DOHH2 (cell line): ENCODE measurements at regions not wholly inside any gene's neighbourhood (a gene's known extent, or its start where the extent isn't known, plus 50 kb on each side); places are given as distances from the start of the nearest gene placed in this dataset.

Source experiments
- H3F3A ChIP-seq: fragments of 200-600 bp; sonication (generic), shearing (Covaris generic); 2 replicates; pipeline ENCODE4 v1.6.0; 2016; ENCODE audit warnings: antibody characterized with exemption, mild to moderate bottlenecking; ENCODE audit not compliant: control insufficient read depth, insufficient read depth
- H3K27ac ChIP-seq: fragments of 200-600 bp; sonication (generic); 2 replicates; pipeline ENCODE4 v1.5.1; 2014; ENCODE audit warnings: low read depth, mild to moderate bottlenecking, low read length, moderate library complexity
- H3K27me3 ChIP-seq: fragments of 200-600 bp; sonication (generic); 2 replicates; pipeline ENCODE4 v1.6.1; 2014; ENCODE audit warnings: mild to moderate bottlenecking, low read length, mixed read lengths; ENCODE audit not compliant: control insufficient read depth
- H3K36me3 ChIP-seq: fragments of 200-600 bp; sonication (generic); 2 replicates; pipeline ENCODE4 v1.6.1; 2014; ENCODE audit warnings: mild to moderate bottlenecking, low read length, moderate library complexity, mixed read lengths; ENCODE audit not compliant: control insufficient read depth
- H3K4me1 ChIP-seq: fragments of 200-600 bp; sonication (generic); 2 replicates; pipeline ENCODE4 v1.6.1; 2014; ENCODE audit warnings: mild to moderate bottlenecking, low read length, mixed read lengths; ENCODE audit not compliant: control insufficient read depth
- H3K4me2 ChIP-seq: fragments of 200-600 bp; sonication (generic); 2 replicates; pipeline ENCODE4 v1.6.0; 2014; ENCODE audit warnings: mild to moderate bottlenecking, low read length, moderate library complexity
- H3K4me3 ChIP-seq: fragments of 200-600 bp; sonication (generic); 2 replicates; pipeline ENCODE4 v1.5.1; 2014; ENCODE audit warnings: mild to moderate bottlenecking, low read length, mixed read lengths
- H3K79me2 ChIP-seq: fragments of 200-600 bp; sonication (generic); 2 replicates; pipeline ENCODE4 v1.6.1; 2014; ENCODE audit warnings: mild to moderate bottlenecking, low read length, mixed read lengths; ENCODE audit not compliant: control insufficient read depth
- H3K9me2 ChIP-seq: fragments of 200-600 bp; sonication (generic); replicated peaks from 2 replicates; pipeline ENCODE4 v1.6.1; 2014; ENCODE audit warnings: mild to moderate bottlenecking, low read length, mixed read lengths; ENCODE audit not compliant: control insufficient read depth
- H3K9me3 ChIP-seq: fragments of 200-600 bp; sonication (generic); 2 replicates; pipeline ENCODE4 v1.6.1; 2014; ENCODE audit warnings: antibody characterized with exemption, low read length, mixed read lengths; ENCODE audit not compliant: control insufficient read depth, insufficient read depth
- H4K20me1 ChIP-seq: fragments of 200-600 bp; sonication (generic); 2 replicates; pipeline ENCODE4 v1.6.0; 2014; ENCODE audit warnings: low read depth, mild to moderate bottlenecking, antibody characterized with exemption, low read length, moderate library complexity; ENCODE audit not compliant: control insufficient read depth, insufficient read depth
- CTCF ChIP-seq: fragments of 200-600 bp; sonication (generic); IDR thresholded peaks from one replicate; pipeline ENCODE4 v1.5.1; 2014; ENCODE audit warnings: antibody characterized with exemption, mild to moderate bottlenecking, low read depth, low read length; ENCODE audit not compliant: poor library complexity, severe bottlenecking
- EZH2phosphoT487 ChIP-seq: fragments of 200-600 bp; sonication (generic); IDR thresholded peaks from 2 replicates; pipeline ENCODE4 v1.6.1; 2017; ENCODE audit warnings: borderline replicate concordance, mild to moderate bottlenecking, antibody characterized with exemption, low read length, moderate library complexity, mixed read lengths

- Histone ChIP-seq H3K79me2 (no peaks in the 10 kb centered on the region), H4K20me1 (no peaks in the 10 kb centered on the region), H3K4me1 (no peaks in the 10 kb centered on the region), H3K27ac (no peak overlapping the region), H3K4me3 (no peak overlapping the region), H3K36me3 (no peaks in the 10 kb centered on the region), H3K9me2 (no peaks in the 10 kb centered on the region), H3K27me3 (no peaks in the 10 kb centered on the region), H3K4me2 (no peak overlapping the region), H3K9me3 (no peaks in the 10 kb centered on the region), H3F3A (no peaks in the 10 kb centered on the region)
- TF ChIP-seq CTCF (no peak), EZH2phosphoT487 (no peak)
Observed at GRCh38 chrX:14164828-14165227, 135.1 kb upstream of the GEMIN8 start.

GRCh38 chrX:14125462-14125861, 95.8 kb upstream of the GEMIN8 start:
- Histone ChIP-seq H3K27ac (no peak overlapping the region), H3K36me3 (no peaks in the 10 kb centered on the region), H3K27me3 (no peaks in the 10 kb centered on the region), H3F3A (no peaks in the 10 kb centered on the region), H3K4me2 (no peak overlapping the region), H3K9me3 (no peaks in the 10 kb centered on the region), H3K4me3 (no peak overlapping the region), H3K4me1 (no peaks in the 10 kb centered on the region), H3K79me2 (no peaks in the 10 kb centered on the region), H3K9me2 (no peaks in the 10 kb centered on the region), H4K20me1 (no peaks in the 10 kb centered on the region)
- no peak for TF ChIP-seq EZH2phosphoT487
- TF ChIP-seq CTCF, result no peak

GRCh38 chrX:14124562-14124961, 94.9 kb upstream of the GEMIN8 start:
- no peaks in the 10 kb centered on the region for H3K9me3 ChIP-seq
- no peaks in the 10 kb centered on the region for H4K20me1 ChIP-seq
- H3K27me3 ChIP-seq, result no peaks in the 10 kb centered on the region
- no peaks in the 10 kb centered on the region for H3K4me1 ChIP-seq
- H3K4me2 ChIP-seq, result no peak overlapping the region
- no peaks in the 10 kb centered on the region for H3F3A ChIP-seq
- no peak overlapping the region for H3K27ac ChIP-seq
- no peak overlapping the region for H3K4me3 ChIP-seq
- H3K36me3 ChIP-seq, result no peaks in the 10 kb centered on the region
- no peaks in the 10 kb centered on the region for H3K79me2 ChIP-seq
- no peak for TF ChIP-seq CTCF
- no peaks in the 10 kb centered on the region for H3K9me2 ChIP-seq

GRCh38 chrX:14095702-14096101, 66.0 kb upstream of the GEMIN8 start:
- Histone ChIP-seq H4K20me1 (no peaks in the 10 kb centered on the region), H3K36me3 (no peaks in the 10 kb centered on the region), H3K9me2 (no peaks in the 10 kb centered on the region), H3K4me1 (no peaks in the 10 kb centered on the region), H3K4me2 (no peak overlapping the region), H3F3A (no peaks in the 10 kb centered on the region), H3K4me3 (no peak overlapping the region), H3K27ac (no peak overlapping the region), H3K9me3 (no peaks in the 10 kb centered on the region), H3K27me3 (no peaks in the 10 kb centered on the region; the same call in 1 of the 2 replicates), H3K79me2 (no peaks in the 10 kb centered on the region)
- peak; percentile 51 for TF ChIP-seq CTCF
- TF ChIP-seq EZH2phosphoT487, result no peak
